ENCODE measurements at regions not wholly inside any gene's neighbourhood (a gene's known extent, or its start where the extent isn't known, plus 50 kb on each side); places are given as distances from the start of the nearest gene placed in this dataset.

DNA sequence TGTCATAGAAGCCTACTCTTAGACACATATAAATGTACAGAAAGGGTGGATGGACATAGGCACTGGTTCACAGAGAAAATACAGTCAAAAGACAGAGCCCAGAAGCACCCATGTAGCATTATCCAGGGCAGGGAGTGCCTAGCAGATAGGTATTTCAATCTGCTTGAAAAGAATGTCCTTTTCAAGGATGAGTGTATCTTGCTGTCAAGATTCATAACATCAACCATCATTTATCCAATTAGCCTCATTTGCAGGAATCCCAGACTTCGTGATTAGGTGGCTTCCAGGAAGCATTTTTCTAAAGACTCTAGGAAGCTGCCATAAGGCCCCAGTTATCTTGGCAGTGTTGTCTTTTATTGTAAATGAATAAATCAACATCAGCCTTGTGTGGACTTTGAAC, 55.6 kb downstream of the SCN11A start:
- no peak overlapping the region for H3K4me3 ChIP-seq (ENCODE audit: low read depth in 1 of 3, low read length in 3 of 3)
- no peaks in the 10 kb centered on the region for H3K9me3 ChIP-seq (ENCODE audit: control insufficient read depth in 4 of 4, low read length in 3 of 4)
- TF ChIP-seq NR2F2 (IDR thresholded peaks at IDR 0.05) (no peak), HNF4G (IDR thresholded peaks at IDR 0.05) (no peak), HNF4A (conservative IDR thresholded peaks at IDR 0.05) (no peak), SP1 (IDR thresholded peaks at IDR 0.05) (no peak), JUND (IDR thresholded peaks at IDR 0.05) (no peak), FOXA1 (IDR thresholded peaks at IDR 0.05) (no peak), EGR1 (IDR thresholded peaks at IDR 0.05; ENCODE audit: low read depth in 2 of 2) (no peak), FOXA2 (IDR thresholded peaks at IDR 0.05) (no peak), YY1 (IDR thresholded peaks at IDR 0.05) (no peak), RAD21 (IDR thresholded peaks at IDR 0.05) (no peak), RXRA (IDR thresholded peaks at IDR 0.05) (no peak)
- TF ChIP-seq, protein P1, sequence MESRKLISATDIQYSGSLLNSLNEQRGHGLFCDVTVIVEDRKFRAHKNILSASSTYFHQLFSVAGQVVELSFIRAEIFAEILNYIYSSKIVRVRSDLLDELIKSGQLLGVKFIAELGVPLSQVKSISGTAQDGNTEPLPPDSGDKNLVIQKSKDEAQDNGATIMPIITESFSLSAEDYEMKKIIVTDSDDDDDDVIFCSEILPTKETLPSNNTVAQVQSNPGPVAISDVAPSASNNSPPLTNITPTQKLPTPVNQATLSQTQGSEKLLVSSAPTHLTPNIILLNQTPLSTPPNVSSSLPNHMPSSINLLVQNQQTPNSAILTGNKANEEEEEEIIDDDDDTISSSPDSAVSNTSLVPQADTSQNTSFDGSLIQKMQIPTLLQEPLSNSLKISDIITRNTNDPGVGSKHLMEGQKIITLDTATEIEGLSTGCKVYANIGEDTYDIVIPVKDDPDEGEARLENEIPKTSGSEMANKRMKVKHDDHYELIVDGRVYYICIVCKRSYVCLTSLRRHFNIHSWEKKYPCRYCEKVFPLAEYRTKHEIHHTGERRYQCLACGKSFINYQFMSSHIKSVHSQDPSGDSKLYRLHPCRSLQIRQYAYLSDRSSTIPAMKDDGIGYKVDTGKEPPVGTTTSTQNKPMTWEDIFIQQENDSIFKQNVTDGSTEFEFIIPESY (IDR thresholded peaks at IDR 0.05): no peak
- TF ChIP-seq, protein P2, sequence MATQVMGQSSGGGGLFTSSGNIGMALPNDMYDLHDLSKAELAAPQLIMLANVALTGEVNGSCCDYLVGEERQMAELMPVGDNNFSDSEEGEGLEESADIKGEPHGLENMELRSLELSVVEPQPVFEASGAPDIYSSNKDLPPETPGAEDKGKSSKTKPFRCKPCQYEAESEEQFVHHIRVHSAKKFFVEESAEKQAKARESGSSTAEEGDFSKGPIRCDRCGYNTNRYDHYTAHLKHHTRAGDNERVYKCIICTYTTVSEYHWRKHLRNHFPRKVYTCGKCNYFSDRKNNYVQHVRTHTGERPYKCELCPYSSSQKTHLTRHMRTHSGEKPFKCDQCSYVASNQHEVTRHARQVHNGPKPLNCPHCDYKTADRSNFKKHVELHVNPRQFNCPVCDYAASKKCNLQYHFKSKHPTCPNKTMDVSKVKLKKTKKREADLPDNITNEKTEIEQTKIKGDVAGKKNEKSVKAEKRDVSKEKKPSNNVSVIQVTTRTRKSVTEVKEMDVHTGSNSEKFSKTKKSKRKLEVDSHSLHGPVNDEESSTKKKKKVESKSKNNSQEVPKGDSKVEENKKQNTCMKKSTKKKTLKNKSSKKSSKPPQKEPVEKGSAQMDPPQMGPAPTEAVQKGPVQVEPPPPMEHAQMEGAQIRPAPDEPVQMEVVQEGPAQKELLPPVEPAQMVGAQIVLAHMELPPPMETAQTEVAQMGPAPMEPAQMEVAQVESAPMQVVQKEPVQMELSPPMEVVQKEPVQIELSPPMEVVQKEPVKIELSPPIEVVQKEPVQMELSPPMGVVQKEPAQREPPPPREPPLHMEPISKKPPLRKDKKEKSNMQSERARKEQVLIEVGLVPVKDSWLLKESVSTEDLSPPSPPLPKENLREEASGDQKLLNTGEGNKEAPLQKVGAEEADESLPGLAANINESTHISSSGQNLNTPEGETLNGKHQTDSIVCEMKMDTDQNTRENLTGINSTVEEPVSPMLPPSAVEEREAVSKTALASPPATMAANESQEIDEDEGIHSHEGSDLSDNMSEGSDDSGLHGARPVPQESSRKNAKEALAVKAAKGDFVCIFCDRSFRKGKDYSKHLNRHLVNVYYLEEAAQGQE (IDR thresholded peaks at IDR 0.05): no peak
- TF ChIP-seq, protein P3, sequence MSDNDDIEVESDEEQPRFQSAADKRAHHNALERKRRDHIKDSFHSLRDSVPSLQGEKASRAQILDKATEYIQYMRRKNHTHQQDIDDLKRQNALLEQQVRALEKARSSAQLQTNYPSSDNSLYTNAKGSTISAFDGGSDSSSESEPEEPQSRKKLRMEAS (IDR thresholded peaks at IDR 0.05): no peak
- TF ChIP-seq, protein P4, sequence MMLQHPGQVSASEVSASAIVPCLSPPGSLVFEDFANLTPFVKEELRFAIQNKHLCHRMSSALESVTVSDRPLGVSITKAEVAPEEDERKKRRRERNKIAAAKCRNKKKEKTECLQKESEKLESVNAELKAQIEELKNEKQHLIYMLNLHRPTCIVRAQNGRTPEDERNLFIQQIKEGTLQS (IDR thresholded peaks at IDR 0.05): no peak
- WGBS: 82% methylated on average over 1 of the region's 1 CpG
- H3K36me3 ChIP-seq (ENCODE audit: control insufficient read depth in 4 of 4, insufficient read depth in 3 of 4, low read depth in 1 of 4, low read length in 3 of 4): no peaks in the 10 kb centered on the region
- H3K4me1 ChIP-seq (ENCODE audit: control insufficient read depth in 4 of 4, insufficient read depth in 4 of 4, low read length in 3 of 4): no peaks in the 10 kb centered on the region
- no peaks in the 10 kb centered on the region for H3K27me3 ChIP-seq (ENCODE audit: control insufficient read depth in 4 of 4, insufficient read depth in 4 of 4, low read length in 3 of 4)
- no peak overlapping the region for H3K9ac ChIP-seq (ENCODE audit: low read depth in 1 of 2, low read length in 2 of 2)
- DNase-seq (ENCODE audit: low spot score): no peak
- H3K27ac ChIP-seq (ENCODE audit: low read depth in 1 of 2, low read length in 2 of 2): no peak overlapping the region

DNA sequence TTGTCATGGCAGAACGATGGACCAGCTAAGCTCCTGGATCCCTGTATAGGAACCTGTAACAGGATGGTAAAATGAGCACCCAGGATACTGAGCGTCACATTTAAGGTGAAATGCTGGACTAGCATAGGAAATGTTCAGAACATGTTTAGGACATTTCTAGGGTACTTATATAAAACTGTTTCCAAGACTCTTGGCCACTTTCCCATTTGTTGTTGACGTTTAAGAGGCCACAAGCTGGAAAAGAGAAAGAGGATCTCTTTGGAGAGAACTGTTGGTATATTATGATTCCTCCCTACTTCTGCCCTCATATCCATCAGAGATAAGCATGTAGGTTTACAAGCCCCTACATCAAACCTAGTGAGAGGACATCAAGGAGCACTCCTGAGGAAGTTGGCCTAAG, 57.5 kb downstream of the SCN11A start:
- TF ChIP-seq HNF4A (conservative IDR thresholded peaks at IDR 0.05) (no peak), TAF1 (conservative IDR thresholded peaks at IDR 0.05) (no peak), HNF4G (IDR thresholded peaks at IDR 0.05) (no peak), RXRA (IDR thresholded peaks at IDR 0.05) (no peak), FOXA1 (IDR thresholded peaks at IDR 0.05) (no peak), RAD21 (IDR thresholded peaks at IDR 0.05) (no peak), GABPA (IDR thresholded peaks at IDR 0.05 in 1 of 2, conservative IDR thresholded peaks at IDR 0.05 in 1 of 2) (no peak), YY1 (IDR thresholded peaks at IDR 0.05) (no peak)
- TF ChIP-seq, protein P2 (IDR thresholded peaks at IDR 0.05): no peak
- TF ChIP-seq, protein P5, sequence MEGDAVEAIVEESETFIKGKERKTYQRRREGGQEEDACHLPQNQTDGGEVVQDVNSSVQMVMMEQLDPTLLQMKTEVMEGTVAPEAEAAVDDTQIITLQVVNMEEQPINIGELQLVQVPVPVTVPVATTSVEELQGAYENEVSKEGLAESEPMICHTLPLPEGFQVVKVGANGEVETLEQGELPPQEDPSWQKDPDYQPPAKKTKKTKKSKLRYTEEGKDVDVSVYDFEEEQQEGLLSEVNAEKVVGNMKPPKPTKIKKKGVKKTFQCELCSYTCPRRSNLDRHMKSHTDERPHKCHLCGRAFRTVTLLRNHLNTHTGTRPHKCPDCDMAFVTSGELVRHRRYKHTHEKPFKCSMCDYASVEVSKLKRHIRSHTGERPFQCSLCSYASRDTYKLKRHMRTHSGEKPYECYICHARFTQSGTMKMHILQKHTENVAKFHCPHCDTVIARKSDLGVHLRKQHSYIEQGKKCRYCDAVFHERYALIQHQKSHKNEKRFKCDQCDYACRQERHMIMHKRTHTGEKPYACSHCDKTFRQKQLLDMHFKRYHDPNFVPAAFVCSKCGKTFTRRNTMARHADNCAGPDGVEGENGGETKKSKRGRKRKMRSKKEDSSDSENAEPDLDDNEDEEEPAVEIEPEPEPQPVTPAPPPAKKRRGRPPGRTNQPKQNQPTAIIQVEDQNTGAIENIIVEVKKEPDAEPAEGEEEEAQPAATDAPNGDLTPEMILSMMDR (IDR thresholded peaks at IDR 0.05; ENCODE audit: low read depth, low read length, missing input control): no peak
- TF ChIP-seq, protein P1 (IDR thresholded peaks at IDR 0.05): no peak
- no peaks in the 10 kb centered on the region for H3K27me3 ChIP-seq (ENCODE audit: control insufficient read depth in 4 of 4, insufficient read depth in 4 of 4, low read length in 3 of 4)
- H3K27ac ChIP-seq (ENCODE audit: low read depth in 1 of 2, low read length in 2 of 2): no peak overlapping the region
- no peak overlapping the region for H3K9ac ChIP-seq (ENCODE audit: low read depth in 1 of 2, low read length in 2 of 2)
- no peak overlapping the region for H3K4me3 ChIP-seq (ENCODE audit: low read depth in 1 of 3, low read length in 3 of 3)
- H3K36me3 ChIP-seq (ENCODE audit: control insufficient read depth in 4 of 4, insufficient read depth in 3 of 4, low read depth in 1 of 4, low read length in 3 of 4): no peaks in the 10 kb centered on the region
- H3K4me1 ChIP-seq (ENCODE audit: control insufficient read depth in 4 of 4, insufficient read depth in 4 of 4, low read length in 3 of 4): no peaks in the 10 kb centered on the region
- DNase-seq (ENCODE audit: low spot score): no peak
- H3K9me3 ChIP-seq (ENCODE audit: control insufficient read depth in 4 of 4, low read length in 3 of 4): no peaks in the 10 kb centered on the region
- 66% methylated on average over 3 of the region's 3 CpGs for WGBS
